ENCODE measurements at regions not wholly inside any gene's neighbourhood (a gene's known extent, or its start where the extent isn't known, plus 50 kb on each side); places are given as distances from the start of the nearest gene placed in this dataset.

- TF ChIP-seq, protein P1, sequence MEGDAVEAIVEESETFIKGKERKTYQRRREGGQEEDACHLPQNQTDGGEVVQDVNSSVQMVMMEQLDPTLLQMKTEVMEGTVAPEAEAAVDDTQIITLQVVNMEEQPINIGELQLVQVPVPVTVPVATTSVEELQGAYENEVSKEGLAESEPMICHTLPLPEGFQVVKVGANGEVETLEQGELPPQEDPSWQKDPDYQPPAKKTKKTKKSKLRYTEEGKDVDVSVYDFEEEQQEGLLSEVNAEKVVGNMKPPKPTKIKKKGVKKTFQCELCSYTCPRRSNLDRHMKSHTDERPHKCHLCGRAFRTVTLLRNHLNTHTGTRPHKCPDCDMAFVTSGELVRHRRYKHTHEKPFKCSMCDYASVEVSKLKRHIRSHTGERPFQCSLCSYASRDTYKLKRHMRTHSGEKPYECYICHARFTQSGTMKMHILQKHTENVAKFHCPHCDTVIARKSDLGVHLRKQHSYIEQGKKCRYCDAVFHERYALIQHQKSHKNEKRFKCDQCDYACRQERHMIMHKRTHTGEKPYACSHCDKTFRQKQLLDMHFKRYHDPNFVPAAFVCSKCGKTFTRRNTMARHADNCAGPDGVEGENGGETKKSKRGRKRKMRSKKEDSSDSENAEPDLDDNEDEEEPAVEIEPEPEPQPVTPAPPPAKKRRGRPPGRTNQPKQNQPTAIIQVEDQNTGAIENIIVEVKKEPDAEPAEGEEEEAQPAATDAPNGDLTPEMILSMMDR (IDR thresholded peaks at IDR 0.05; ENCODE audit: control insufficient read depth, insufficient read depth, low read depth, low read length, missing control alignments): no peak
- H3K4me3 ChIP-seq (ENCODE audit: control insufficient read depth, low read depth, low read length): no peak overlapping the region
- DNase-seq (ENCODE audit: low read depth): no peak
Measured at GRCh38 chr1:208528578-208529240, 284.5 kb upstream of the PLXNA2 start.

DNA sequence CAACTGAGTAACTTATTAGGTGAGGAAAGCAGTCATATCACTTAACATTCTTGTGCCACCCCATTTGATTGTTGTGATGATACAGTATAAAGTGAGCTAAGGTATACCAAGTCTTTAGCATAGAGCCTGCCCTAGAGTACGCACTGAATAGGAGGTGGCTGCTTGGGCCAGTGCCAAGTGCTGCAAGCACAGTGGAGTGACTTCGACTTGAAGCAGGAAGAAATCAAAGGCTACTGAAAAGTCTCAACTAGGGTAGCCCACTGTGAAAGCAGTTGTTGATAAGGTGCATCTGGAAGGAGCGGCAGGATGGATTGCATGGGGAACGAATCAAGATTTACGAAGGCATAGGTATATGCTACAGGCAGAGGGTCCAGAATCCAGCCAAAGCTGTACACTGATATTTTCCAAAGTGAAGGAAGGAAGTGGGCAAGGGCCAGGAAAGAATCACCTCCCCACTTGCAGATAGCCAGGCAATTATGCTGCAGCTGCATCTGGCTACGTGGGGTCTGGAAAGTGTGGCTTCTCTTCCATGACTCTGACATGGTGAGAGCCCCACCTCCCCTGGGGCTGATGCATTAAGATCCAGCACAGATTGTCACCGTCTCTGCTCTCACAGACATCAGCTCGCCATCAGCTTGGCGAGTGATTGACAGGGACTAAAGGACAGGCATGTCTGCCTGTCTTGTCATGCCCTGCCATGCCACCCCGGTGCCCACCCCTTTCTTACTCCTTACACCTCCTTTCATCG, 287.0 kb upstream of the PLXNA2 start:
- no peak overlapping the region for H3K4me3 ChIP-seq (ENCODE audit: control insufficient read depth, low read depth, low read length)
- no peak for DNase-seq (ENCODE audit: low read depth)
- TF ChIP-seq, protein P1 (IDR thresholded peaks at IDR 0.05; ENCODE audit: control insufficient read depth, insufficient read depth, low read depth, low read length, missing control alignments): no peak

DNA sequence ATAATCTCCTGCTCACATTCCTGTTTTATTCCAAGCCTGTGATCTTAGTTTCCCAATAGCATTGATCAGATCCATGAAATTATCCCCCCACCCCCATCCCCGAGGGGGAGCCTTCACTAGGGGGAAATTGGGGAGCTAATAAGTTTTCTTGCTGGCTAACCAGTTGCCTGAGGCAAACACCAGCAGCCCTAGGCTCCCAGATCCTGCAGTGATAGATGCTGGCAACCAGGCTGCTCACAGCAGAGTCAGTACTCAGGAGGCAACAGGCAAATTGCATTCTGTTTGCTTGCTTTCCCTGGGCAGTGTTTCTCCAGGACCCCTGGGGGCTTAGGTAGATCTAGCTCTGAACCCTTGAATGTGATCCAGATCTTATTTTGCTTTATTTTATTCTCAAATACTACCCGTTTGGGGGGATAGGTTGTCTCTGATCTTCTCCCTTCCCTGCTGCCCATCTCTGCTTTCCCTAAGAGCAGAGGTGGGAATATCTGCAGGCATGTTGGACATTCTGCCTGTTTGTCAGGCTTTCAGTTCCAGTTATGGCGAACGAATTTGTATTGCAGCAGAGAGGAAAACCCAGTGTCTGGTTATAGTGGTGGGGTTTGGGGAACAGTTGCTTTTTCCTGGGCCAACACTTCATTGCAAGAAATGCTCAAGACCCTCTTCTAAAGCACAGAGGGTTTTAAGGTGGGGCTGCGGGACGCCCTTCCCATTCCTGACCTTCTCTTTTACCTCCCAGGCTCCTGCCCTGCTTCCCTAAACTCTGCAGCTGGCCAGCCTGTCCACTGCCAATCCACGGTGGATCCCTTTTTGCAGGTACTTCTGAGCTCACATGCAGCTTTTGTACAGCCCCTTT, 289.8 kb upstream of the PLXNA2 start:
- no peak overlapping the region for H3K4me3 ChIP-seq (ENCODE audit: control insufficient read depth, low read depth, low read length)
- TF ChIP-seq, protein P1 (IDR thresholded peaks at IDR 0.05; ENCODE audit: control insufficient read depth, insufficient read depth, low read depth, low read length, missing control alignments): no peak
- no peak for DNase-seq (ENCODE audit: low read depth)

DNA sequence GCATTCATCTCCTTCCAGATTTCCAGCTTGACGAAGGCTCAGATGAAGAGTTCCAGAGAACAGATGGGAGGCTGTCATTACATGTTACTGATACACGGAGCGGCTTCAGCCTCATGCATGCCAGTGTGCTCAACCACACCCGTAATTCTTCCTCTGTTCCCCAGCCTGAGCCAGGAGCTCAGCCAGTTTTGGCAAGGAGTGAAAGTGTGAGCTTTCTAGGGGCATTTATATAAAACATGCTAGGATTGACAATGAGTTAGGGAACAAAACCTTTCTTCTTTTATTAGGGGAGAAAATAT, 290.4 kb upstream of the PLXNA2 start:
- DNase-seq (ENCODE audit: low read depth): no peak
- TF ChIP-seq, protein P1 (IDR thresholded peaks at IDR 0.05; ENCODE audit: control insufficient read depth, insufficient read depth, low read depth, low read length, missing control alignments): no peak
- H3K4me3 ChIP-seq (ENCODE audit: control insufficient read depth, low read depth, low read length): no peak overlapping the region

- TF ChIP-seq, protein P1 (IDR thresholded peaks at IDR 0.05; ENCODE audit: control insufficient read depth, insufficient read depth, low read depth, low read length, missing control alignments): no peak
- DNase-seq (ENCODE audit: low read depth): no peak
Measured at GRCh38 chr1:208534979-208535378, 290.8 kb upstream of the PLXNA2 start.

DNA sequence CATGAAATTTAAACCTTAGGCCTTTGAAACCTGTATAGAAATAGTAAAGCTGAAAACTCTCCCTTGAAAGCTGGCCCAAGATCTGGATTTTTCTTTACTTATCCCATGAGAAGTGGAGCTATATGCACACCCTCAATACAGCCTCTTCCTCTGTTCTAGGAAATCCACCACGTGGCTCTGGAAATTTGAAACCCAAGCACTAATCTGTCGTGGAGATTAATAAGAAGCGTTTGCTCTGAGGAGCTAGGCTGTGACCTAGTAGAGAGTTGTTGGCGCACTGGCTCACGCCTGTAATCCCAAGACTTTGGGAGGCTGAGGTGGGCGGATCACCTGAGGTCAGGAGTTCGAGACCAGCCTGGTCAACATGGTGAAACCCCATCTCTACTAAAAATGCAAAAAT, 291.3 kb upstream of the PLXNA2 start:
- TF ChIP-seq, protein P1 (IDR thresholded peaks at IDR 0.05; ENCODE audit: control insufficient read depth, insufficient read depth, low read depth, low read length, missing control alignments): no peak

More at GRCh38 chr1:208534979-208535378, 290.8 kb upstream of the PLXNA2 start:
- no peak overlapping the region for H3K4me3 ChIP-seq (ENCODE audit: control insufficient read depth, low read depth, low read length)

More for the DNA sequence above, 291.3 kb upstream of the PLXNA2 start:
- H3K4me3 ChIP-seq (ENCODE audit: control insufficient read depth, low read depth, low read length): no peak overlapping the region
- no peak for DNase-seq (ENCODE audit: low read depth)

Data from AG09309 (cell line).